ENCODE measurements at regions not wholly inside any gene's neighbourhood (a gene's known extent, or its start where the extent isn't known, plus 50 kb on each side); places are given as distances from the start of the nearest gene placed in this dataset.

GRCh38 chr9:135183528-135184180 is 96.2 kb downstream of the OLFM1 start:
- TF ChIP-seq BCL6 (CRISPR knock-in tag; IDR thresholded peaks at IDR 0.05) (no peak), YY1 (IDR thresholded peaks at IDR 0.05; ENCODE audit: borderline replicate concordance in 1 of 3, control insufficient read depth in 1 of 3, extremely low read depth in 1 of 3, insufficient read depth in 3 of 3, insufficient read length in 1 of 3, insufficient replicate concordance in 2 of 3, low read depth in 1 of 3, low read length in 2 of 3) (no peak), JUND (IDR thresholded peaks at IDR 0.05; ENCODE audit: borderline replicate concordance, low read depth, low read length) (no peak), JUND (tag; IDR thresholded peaks at IDR 0.05; ENCODE audit: borderline replicate concordance, low read depth, low read length) (no peak), USF2 (CRISPR knock-in tag; IDR thresholded peaks at IDR 0.05) (no peak), HOXB6 (CRISPR knock-in tag; IDR thresholded peaks at IDR 0.05; ENCODE audit: borderline replicate concordance) (no peak), GATAD2B (IDR thresholded peaks at IDR 0.05; ENCODE audit: borderline replicate concordance) (no peak), PBX2 (CRISPR knock-in tag; IDR thresholded peaks at IDR 0.05; ENCODE audit: low read depth) (no peak), PBX2 (tag; conservative IDR thresholded peaks at IDR 0.05; ENCODE audit: low read depth) (no peak), FOXK2 (conservative IDR thresholded peaks at IDR 0.05 in 1 of 2, IDR thresholded peaks at IDR 0.05 in 1 of 2; ENCODE audit: low read depth in 2 of 2) (no peak)
- TF ChIP-seq, protein P1, sequence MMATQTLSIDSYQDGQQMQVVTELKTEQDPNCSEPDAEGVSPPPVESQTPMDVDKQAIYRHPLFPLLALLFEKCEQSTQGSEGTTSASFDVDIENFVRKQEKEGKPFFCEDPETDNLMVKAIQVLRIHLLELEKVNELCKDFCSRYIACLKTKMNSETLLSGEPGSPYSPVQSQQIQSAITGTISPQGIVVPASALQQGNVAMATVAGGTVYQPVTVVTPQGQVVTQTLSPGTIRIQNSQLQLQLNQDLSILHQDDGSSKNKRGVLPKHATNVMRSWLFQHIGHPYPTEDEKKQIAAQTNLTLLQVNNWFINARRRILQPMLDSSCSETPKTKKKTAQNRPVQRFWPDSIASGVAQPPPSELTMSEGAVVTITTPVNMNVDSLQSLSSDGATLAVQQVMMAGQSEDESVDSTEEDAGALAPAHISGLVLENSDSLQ (IDR thresholded peaks at IDR 0.05), result no peak
- TF ChIP-seq, protein P2, sequence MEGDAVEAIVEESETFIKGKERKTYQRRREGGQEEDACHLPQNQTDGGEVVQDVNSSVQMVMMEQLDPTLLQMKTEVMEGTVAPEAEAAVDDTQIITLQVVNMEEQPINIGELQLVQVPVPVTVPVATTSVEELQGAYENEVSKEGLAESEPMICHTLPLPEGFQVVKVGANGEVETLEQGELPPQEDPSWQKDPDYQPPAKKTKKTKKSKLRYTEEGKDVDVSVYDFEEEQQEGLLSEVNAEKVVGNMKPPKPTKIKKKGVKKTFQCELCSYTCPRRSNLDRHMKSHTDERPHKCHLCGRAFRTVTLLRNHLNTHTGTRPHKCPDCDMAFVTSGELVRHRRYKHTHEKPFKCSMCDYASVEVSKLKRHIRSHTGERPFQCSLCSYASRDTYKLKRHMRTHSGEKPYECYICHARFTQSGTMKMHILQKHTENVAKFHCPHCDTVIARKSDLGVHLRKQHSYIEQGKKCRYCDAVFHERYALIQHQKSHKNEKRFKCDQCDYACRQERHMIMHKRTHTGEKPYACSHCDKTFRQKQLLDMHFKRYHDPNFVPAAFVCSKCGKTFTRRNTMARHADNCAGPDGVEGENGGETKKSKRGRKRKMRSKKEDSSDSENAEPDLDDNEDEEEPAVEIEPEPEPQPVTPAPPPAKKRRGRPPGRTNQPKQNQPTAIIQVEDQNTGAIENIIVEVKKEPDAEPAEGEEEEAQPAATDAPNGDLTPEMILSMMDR (IDR thresholded peaks at IDR 0.05 in 2 of 3, conservative IDR thresholded peaks at IDR 0.05 in 1 of 3; ENCODE audit: insufficient read depth in 2 of 3, low read depth in 1 of 3, low read length in 3 of 3), result no peak
- TF ChIP-seq, protein P3, sequence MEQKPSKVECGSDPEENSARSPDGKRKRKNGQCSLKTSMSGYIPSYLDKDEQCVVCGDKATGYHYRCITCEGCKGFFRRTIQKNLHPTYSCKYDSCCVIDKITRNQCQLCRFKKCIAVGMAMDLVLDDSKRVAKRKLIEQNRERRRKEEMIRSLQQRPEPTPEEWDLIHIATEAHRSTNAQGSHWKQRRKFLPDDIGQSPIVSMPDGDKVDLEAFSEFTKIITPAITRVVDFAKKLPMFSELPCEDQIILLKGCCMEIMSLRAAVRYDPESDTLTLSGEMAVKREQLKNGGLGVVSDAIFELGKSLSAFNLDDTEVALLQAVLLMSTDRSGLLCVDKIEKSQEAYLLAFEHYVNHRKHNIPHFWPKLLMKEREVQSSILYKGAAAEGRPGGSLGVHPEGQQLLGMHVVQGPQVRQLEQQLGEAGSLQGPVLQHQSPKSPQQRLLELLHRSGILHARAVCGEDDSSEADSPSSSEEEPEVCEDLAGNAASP (IDR thresholded peaks at IDR 0.05), result no peak
- TF ChIP-seq, protein P4, sequence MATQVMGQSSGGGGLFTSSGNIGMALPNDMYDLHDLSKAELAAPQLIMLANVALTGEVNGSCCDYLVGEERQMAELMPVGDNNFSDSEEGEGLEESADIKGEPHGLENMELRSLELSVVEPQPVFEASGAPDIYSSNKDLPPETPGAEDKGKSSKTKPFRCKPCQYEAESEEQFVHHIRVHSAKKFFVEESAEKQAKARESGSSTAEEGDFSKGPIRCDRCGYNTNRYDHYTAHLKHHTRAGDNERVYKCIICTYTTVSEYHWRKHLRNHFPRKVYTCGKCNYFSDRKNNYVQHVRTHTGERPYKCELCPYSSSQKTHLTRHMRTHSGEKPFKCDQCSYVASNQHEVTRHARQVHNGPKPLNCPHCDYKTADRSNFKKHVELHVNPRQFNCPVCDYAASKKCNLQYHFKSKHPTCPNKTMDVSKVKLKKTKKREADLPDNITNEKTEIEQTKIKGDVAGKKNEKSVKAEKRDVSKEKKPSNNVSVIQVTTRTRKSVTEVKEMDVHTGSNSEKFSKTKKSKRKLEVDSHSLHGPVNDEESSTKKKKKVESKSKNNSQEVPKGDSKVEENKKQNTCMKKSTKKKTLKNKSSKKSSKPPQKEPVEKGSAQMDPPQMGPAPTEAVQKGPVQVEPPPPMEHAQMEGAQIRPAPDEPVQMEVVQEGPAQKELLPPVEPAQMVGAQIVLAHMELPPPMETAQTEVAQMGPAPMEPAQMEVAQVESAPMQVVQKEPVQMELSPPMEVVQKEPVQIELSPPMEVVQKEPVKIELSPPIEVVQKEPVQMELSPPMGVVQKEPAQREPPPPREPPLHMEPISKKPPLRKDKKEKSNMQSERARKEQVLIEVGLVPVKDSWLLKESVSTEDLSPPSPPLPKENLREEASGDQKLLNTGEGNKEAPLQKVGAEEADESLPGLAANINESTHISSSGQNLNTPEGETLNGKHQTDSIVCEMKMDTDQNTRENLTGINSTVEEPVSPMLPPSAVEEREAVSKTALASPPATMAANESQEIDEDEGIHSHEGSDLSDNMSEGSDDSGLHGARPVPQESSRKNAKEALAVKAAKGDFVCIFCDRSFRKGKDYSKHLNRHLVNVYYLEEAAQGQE (IDR thresholded peaks at IDR 0.05; ENCODE audit: borderline replicate concordance), result no peak
- TF ChIP-seq, protein P4 (CRISPR knock-in tag; IDR thresholded peaks at IDR 0.05; ENCODE audit: low read depth), result no peak

Measured in K562 (cell line).